CD4-positive, alpha-beta T cell treated with Interleukin-21 for 1 hour (primary cell): ENCODE measurements at regions not wholly inside any gene's neighbourhood (a gene's known extent, or its start where the extent isn't known, plus 50 kb on each side); places are given as distances from the start of the nearest gene placed in this dataset.
"Not testable (repeated sequence)": the region's sequence is repeated elsewhere in the genome, so short reads cannot be mapped to it uniquely, and the experiment has no call there.

Source experiments
- DNase-seq: peaks from one replicate; pipeline ENCODE4 v3.0.0-alpha.2; 2020

DNA sequence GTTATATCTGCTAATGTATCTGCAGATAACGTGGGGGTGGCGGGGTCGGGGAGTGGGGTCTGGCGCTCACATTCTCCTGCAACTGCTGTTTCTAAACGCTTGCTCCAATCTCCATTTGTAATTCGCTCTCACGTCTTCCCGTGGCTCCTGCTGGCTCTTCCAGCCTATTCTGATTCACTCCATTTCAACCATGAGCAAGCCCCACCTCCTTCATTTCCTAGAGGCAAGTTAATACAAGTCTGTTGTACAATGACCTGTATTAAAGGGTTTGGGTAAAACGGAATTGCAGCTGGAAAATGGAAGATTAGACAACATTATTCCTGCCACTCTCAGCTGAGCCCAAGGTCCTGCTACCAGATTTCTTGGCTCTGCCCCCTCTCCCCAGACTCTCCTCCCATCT is 132.3 kb downstream of the CSNK2A3 start:
- DNase-seq = no peak

DNA sequence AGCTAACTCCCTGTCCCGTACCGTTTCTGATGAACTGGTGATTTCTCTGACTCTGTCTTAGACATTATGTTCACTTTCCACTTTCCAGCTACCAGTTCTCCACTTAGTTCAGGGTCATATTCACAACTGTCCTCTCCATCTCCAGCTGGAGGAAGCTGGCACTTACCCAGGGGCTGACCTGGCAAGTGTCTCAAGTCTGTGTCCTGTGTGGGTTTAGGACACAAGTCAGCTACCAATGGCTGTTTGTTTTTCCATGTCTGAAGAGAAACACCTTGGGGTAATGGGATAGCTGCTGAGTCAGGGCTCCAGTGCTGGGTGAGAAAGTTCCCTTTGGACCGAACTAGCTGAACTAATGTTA is 134.4 kb downstream of the CSNK2A3 start:
- DNase-seq = no peak

GRCh38 chr11:11217929-11218628 is 135.0 kb downstream of the CSNK2A3 start:
- no peak for DNase-seq

- no peak for DNase-seq
These were observed 135.6 kb downstream of the CSNK2A3 start for GRCh38 chr11:11217289-11217928.

GRCh38 chr11:11215944-11216343 is 137.1 kb downstream of the CSNK2A3 start:
- DNase-seq = no peak

- no peak for DNase-seq
These were observed 137.8 kb downstream of the CSNK2A3 start for GRCh38 chr11:11215058-11215815.

DNA sequence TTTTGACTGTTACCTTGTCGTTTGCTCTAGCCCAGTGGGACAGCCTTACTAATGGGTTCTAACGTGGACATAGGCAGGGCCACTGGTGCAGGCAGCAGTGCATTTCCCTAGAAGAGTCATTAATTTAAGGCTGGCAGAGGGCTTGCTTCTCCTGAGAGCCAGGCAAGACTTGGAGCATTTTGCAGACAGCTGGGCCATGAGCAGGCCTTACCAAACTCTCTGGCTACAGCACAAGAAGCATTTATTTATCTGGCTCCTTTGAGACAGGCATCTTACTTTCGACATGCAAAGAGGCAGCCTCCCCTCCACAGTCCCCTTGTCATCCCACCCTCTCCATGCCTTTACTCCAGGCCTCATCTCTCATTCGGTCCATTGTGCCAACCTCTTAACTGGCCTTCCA is 139.9 kb downstream of the CSNK2A3 start:
- no peak for DNase-seq

DNA sequence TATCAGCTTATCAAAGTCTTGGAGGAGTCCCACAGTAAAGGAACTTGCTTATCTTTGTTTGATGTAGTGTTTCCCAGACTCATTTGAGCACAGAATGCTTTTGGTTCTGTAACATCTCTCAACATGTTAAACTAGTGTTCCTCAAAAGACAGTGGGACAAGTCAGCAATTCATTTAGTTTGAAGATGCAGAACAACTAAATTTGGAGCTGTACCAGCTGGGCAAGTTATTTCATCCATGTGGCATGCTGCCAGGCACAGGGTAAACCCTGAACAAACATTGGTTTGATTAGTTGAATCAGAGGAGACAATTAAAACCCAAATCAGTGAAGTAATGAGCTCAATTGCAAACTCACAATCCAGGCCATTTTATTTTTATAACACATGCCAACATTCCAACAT is 141.2 kb downstream of the CSNK2A3 start:
- no peak for DNase-seq

DNA sequence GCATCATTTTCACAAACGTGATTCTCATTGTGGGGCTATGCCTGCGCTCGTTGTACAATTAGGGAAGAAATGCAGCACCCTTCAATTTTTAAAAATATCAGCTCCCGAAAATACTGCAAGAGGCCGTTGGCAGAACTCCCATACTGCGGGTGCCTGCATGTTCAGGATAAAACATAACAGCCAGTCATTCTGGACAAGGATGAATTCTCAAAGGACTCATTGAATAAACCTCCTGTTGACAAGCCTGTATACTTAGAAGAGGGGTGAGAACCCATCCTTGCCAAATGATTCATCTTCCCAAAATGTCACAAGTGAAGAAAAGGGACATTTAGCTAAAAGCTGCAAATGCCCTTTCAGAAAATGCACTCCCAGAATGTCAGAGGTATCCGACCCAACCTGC is 141.9 kb downstream of the CSNK2A3 start:
- DNase-seq = no peak

DNA sequence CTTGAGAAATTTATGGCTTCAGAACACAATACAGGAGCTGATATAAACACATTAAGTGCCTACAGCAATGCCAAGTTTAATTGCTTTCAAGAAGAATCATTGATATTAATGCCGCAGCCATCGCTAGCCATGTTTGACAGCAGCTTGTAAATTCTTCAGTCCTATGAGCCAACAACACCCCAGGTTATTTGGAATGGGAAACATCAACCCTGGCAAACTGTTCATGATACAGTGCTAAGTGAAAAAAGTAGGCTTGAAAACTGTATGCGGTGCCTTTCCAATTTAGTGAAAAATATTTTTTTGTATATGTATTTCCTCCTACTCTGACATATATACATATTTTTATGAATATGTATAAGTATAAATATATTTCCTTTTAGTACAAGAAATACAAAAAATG is 142.6 kb downstream of the CSNK2A3 start:
- no peak for DNase-seq

DNA sequence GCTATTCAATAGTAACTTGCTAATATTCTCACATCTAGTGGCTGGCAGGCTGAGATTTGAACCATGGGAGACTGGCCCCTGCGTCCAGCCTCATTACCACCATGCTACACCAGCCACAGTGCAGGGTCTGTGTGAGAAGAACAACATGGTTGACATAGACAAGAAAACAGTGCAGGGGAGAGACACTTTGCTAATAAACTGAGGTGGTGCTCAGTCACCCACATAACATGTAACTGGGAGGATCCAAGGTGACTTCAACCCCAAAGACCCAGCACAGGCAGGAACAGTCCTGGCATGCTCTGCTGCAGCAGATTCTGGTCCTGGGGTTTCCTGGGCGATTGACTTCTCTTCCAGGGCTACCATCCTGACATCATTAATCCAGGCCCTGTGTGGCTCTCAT is 143.1 kb downstream of the CSNK2A3 start:
- no peak for DNase-seq

DNA sequence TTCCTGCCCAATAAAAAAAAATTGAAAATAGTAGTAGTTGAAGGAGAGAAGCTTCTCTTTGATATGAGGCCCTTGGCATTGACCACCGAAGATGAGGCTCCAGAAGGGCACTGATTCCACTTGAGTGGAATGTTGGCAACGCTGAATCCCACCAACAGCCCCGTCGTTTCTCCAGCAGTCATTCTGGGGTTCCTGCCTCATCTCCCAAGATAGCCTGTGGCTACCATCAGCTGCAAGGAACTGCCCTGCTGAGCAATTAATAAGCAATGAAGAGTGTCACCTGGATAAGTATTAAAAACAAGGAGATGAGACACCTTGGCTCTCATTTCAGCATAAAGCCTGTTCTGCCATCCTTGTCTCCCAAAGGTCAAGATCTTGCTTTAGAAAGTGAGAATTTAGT is 144.1 kb downstream of the CSNK2A3 start:
- no peak for DNase-seq

GRCh38 chr11:11207428-11207827 is 145.6 kb downstream of the CSNK2A3 start:
- DNase-seq = no peak

- DNase-seq = no peak
These were observed 146.6 kb downstream of the CSNK2A3 start for GRCh38 chr11:11206484-11206883.

- no peak for DNase-seq
These were observed 150.2 kb downstream of the CSNK2A3 start for GRCh38 chr11:11202885-11203284.

DNA sequence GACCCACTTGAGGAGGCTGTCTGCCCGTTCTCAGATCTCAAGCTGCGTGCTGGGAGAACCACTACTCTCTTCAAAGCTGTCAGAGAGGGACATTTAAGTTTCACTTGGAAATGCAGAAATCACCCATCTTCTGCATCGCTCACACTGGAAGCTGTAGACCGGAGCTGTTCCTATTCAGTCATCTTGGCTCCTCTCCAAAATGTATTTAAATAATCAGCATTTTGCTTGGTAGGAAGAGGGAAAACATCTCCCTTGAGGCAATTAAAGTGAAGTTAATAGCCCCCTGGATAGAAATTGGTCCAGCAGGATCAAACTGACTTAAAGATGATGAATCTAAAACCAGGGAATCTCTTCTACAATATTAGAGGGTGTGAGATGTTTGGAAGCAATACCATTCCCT is 151.7 kb downstream of the CSNK2A3 start:
- DNase-seq = not testable (repeated sequence)

DNA sequence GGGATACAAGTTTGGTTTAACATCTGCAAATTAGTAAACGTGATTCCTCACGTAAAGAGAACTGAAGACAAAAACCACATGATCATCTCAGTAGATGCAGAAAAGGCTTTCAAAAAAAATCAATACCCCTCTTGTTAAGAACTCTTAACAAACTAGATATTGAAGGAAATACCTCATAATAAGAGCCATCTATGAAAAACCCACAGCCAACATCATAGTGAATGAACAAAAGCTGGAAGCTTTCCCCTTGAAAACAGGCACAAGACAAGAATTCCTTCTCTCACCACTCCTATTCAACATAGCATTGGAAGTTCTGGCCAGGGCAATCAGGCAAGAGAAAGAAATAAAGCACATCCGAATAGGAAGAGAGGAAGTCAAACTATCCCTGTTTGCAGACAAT is 160.5 kb downstream of the CSNK2A3 start:
- DNase-seq = no peak

DNA sequence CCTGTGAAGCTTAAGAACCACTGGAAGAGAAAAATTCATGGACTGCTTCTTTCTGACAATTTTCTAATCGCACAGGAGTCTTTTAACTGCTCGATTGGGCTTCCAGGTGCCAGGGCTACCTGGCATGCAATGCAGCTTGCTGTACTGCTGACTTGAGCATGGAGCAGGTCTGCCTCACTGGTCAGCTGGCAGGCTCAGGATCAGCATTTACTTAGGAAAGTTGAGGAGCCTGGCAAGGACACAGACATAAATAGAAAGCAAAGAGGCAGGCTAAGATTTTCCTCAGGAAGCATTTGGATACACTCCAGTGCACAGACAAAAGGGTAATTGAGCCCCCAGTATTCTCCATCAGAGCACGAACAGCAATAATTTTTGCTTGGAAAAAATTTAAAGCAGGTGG is 163.5 kb downstream of the CSNK2A3 start:
- no peak for DNase-seq

GRCh38 chr11:11186249-11186648 is 166.8 kb downstream of the CSNK2A3 start:
- no peak for DNase-seq

DNA sequence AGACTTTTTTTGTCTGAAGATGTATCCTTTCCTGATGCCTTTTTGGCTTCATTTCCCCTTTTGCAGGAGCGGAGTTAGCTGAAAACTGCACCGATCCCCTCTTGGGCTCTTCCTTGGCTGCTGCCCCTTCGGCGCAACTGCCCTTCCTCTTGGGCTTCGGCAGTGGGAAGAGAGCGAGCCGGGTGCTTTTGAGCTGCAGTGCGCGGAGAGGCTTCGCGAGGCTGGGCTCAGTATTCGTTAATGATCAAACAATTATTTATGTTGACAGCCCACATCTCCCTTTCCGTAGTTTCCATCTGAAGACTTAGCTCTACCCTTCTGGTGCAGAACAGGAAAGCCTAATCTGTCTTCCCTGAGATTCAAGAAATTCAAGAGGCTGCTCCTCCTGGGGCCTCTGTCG is 170.8 kb downstream of the CSNK2A3 start:
- no peak for DNase-seq

DNA sequence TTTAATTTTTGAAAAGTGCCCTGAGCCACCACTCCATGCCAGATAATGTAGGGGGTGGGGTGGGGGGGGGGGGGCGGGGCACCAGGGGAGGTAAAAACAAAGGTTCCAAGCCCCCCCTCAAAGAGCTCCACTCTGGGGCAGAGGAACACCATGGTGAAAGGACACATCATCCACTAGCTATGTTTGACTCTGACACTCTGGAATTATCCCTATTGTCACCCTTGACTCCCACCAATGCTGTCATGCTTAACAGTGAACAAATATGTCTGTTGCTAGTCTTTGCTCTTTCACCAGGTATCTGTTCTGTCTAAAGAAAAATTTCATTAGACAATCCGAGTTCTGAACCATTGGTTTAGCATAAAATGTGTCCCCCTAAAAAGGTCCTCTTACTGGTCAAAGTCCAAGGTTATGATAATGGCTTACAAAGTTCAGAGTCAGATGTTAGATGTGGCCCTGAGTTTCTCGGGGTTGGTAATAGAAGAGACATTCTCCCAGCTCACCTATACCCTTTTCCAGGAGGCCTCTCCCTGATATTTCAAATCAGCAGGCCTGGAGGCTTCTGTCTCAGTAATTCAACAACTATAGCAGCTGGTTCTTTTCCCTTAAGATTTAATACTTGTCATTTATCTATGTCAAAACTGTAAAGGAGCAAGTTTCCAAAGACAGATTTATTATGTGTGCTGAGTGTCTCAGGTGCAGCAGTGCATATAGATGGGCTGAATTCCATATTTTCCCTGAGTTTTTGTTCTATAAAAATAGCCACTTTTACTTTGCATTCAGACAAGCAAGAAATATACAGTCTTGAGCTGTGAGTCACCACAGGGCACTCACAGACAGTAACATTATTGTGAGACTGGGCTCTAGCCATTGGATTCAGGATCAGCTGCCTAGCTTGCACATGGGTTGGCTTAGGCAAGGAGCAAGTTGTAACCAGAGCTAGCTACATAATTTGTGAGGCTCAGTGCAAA is 174.1 kb downstream of the CSNK2A3 start:
- DNase-seq = no peak

GRCh38 chr11:11177156-11177808 is 175.8 kb downstream of the CSNK2A3 start:
- no peak for DNase-seq
